K562 (cell line): ENCODE measurements at regions not wholly inside any gene's neighbourhood (a gene's known extent, or its start where the extent isn't known, plus 50 kb on each side); places are given as distances from the start of the nearest gene placed in this dataset.

Experiments used
- ATAC-seq: fragments of 200-7000 bp; cut with Tn5 transposase; 3 replicates; pipeline ENCODE4 v1.9.1; 2020; ENCODE audit warnings: moderate library complexity
- BruUV-seq: library from RNA; stranded (reverse); fragments of 400-500 nt; replicated peaks from 2 replicates; lab custom pipeline; 2021; lab: Mats Ljungman, UMichigan
- CTCF ChIA-PET: fragments of 300-600 bp; formaldehyde crosslinking; extraction: SDS; loops from one replicate; lab custom pipeline; 2021; ENCODE audit warnings: low intra/inter-chr PET ratio; lab: Yijun Ruan, JAX
- POLR2A ChIA-PET: fragments of 300-600, 350-650 bp; sonication (Branson Sonifier 250); formaldehyde crosslinking; extraction: SDS; loops from one replicate; lab custom pipeline; 2021; ENCODE audit warnings: antibody characterized with exemption, inconsistent platforms; lab: Yijun Ruan, JAX
- DNase-seq, 4 experiments: peaks; one replicate each; pipeline versions ENCODE4 v3.0.0 to v3.0.0-alpha.2; 2011 to 2018; ENCODE audit warnings: low spot score in 3 of 4, mixed read lengths in 3 of 4; ENCODE audit errors: extremely low read depth in 1 of 4
- FAIRE-seq: peaks from 2 replicates; lab custom pipeline; 2011; peaks lifted over from hg19 to GRCh38; lab: Jason Lieb, UNC
- H2AFZ ChIP-seq: 2 replicates; pipeline ENCODE4 v1.6.0; 2011; ENCODE audit warnings: low read depth, low read length, control low read depth, inconsistent platforms
- H3K27ac ChIP-seq: fragments of 200-600 bp; 3 replicates; pipeline ENCODE4 v1.8.0; 2011; ENCODE audit warnings: low read depth, mild to moderate bottlenecking, control low read depth, inconsistent platforms, low read length, moderate library complexity, mixed read lengths; ENCODE audit errors: extremely low read depth
- H3K27me3 ChIP-seq, 2 experiments: fragments of 300-600 bp in 1 of 2; 2 replicates in 1 of 2; 3 replicates in 1 of 2; pipeline versions ENCODE4 v1.6.0 to v1.8.0; 2011; ENCODE audit warnings: inconsistent platforms in 2 of 2, low read length in 2 of 2, mild to moderate bottlenecking in 1 of 2, mixed read lengths in 1 of 2, moderate library complexity in 1 of 2; ENCODE audit not compliant: control insufficient read depth in 2 of 2, insufficient read depth in 2 of 2
- H3K36me3 ChIP-seq: fragments of 300-600 bp; 3 replicates; pipeline ENCODE4 v1.8.0; 2011; ENCODE audit warnings: mild to moderate bottlenecking, low read length, inconsistent platforms; ENCODE audit not compliant: control insufficient read depth, insufficient read depth
- H3K4me1 ChIP-seq, 2 experiments: fragments of 200-600 bp in 1 of 2; replicated peaks in 1 of 2; 2 replicates in 1 of 2; 3 replicates in 1 of 2; pipeline versions ENCODE4 v1.5.1 to v1.8.0; 2011; ENCODE audit warnings: inconsistent platforms in 2 of 2, low read length in 2 of 2, mild to moderate bottlenecking in 1 of 2, mixed read lengths in 1 of 2, moderate library complexity in 1 of 2; ENCODE audit not compliant: control insufficient read depth in 2 of 2, insufficient read depth in 2 of 2
- H3K4me2 ChIP-seq: 2 replicates; pipeline ENCODE4 v1.6.1; 2011; ENCODE audit warnings: low read length, control low read depth, inconsistent platforms, mixed read lengths; ENCODE audit not compliant: insufficient read depth
- H3K4me3 ChIP-seq: fragments of 200-600 bp; sonication (generic), shearing (Covaris generic); 2 replicates; pipeline ENCODE4 v1.5.1; 2016; ENCODE audit warnings: control low read depth, inconsistent platforms
- H3K79me2 ChIP-seq: fragments of 200-600 bp; 3 replicates; pipeline ENCODE4 v1.8.0; 2011; ENCODE audit warnings: low read length, inconsistent platforms; ENCODE audit not compliant: control insufficient read depth, insufficient read depth
- H3K9ac ChIP-seq, 2 experiments: 2 replicates each; pipeline versions ENCODE4 v1.6.0 to v1.6.1; 2011; ENCODE audit warnings: low read depth in 2 of 2, low read length in 2 of 2, control low read depth in 1 of 2, inconsistent platforms in 1 of 2, mild to moderate bottlenecking in 1 of 2, mixed read lengths in 1 of 2; ENCODE audit not compliant: insufficient read depth in 1 of 2
- H3K9me1 ChIP-seq: one replicate; pipeline ENCODE4 v1.6.0; 2011; ENCODE audit warnings: inconsistent platforms, mild to moderate bottlenecking, low read length, moderate library complexity; ENCODE audit not compliant: control insufficient read depth, insufficient read depth
- H3K9me3 ChIP-seq: replicated peaks from 2 replicates; pipeline ENCODE4 v1.5.1; 2011; ENCODE audit warnings: low read depth, low read length, inconsistent platforms; ENCODE audit not compliant: control insufficient read depth, insufficient read depth
- H4K20me1 ChIP-seq: replicated peaks from 2 replicates; pipeline ENCODE4 v1.6.1; 2011; ENCODE audit warnings: low read length, inconsistent platforms, mixed read lengths; ENCODE audit not compliant: control insufficient read depth, insufficient read depth
- CBFB ChIP-seq: sonication (generic); formaldehyde crosslinking; IDR thresholded peaks from 2 replicates; pipeline ENCODE4 v1.4.0; 2020; ENCODE audit warnings: mild to moderate bottlenecking, missing genetic modification reagents
- CC2D1A ChIP-seq: fragments of 450-650 bp; IDR thresholded peaks from 2 replicates; pipeline ENCODE4 v1.6.1; 2017; ENCODE audit warnings: mild to moderate bottlenecking
- EHMT2 ChIP-seq: fragments of 450-650 bp; IDR thresholded peaks from 2 replicates; pipeline ENCODE4 v1.6.1; 2018; ENCODE audit warnings: antibody characterized with exemption
- MEIS2 ChIP-seq: fragments of 450-650 bp; IDR thresholded peaks from 2 replicates; pipeline ENCODE4 v1.6.1; 2014; ENCODE audit warnings: mild to moderate bottlenecking; ENCODE audit not compliant: partially characterized antibody
- NELFE ChIP-seq: IDR thresholded peaks from 2 replicates; pipeline ENCODE4 v1.6.1; 2011; ENCODE audit warnings: mild to moderate bottlenecking; ENCODE audit not compliant: insufficient read depth, insufficient read length
- PHF8 ChIP-seq: fragments of 200-600 bp; sonication (generic); IDR thresholded peaks from 2 replicates; pipeline ENCODE4 v1.6.1; 2012; ENCODE audit warnings: mixed run types, mild to moderate bottlenecking, inconsistent platforms, low read length, moderate library complexity, borderline replicate concordance
- PRPF4 ChIP-seq: fragments of 200-400 bp; formaldehyde crosslinking; IDR thresholded peaks from one replicate; pipeline ENCODE4 v1.6.1; 2017; ENCODE audit warnings: low read length, low read depth, mild to moderate bottlenecking; ENCODE audit not compliant: insufficient read depth, poor library complexity, severe bottlenecking
- RAD21 ChIP-seq, 2 experiments: fragments of 250-450 bp in 1 of 2; fragments of 450-650 bp in 1 of 2; sonication (Bioruptor Pico) in 1 of 2; formaldehyde crosslinking in 1 of 2; IDR thresholded peaks in 1 of 2; conservative IDR thresholded peaks in 1 of 2; 2 replicates each; pipeline versions ENCODE4 v1.4.0 to v1.8.0; 2020 to 2022; ENCODE audit warnings: mild to moderate bottlenecking in 2 of 2, moderate library complexity in 1 of 2
- SREBF1 ChIP-seq: fragments of 150-350 bp; IDR thresholded peaks from 2 replicates; pipeline ENCODE4 v1.6.1; 2014; ENCODE audit warnings: antibody characterized with exemption, low read depth, low read length, borderline replicate concordance
- ZBED1 ChIP-seq: IDR thresholded peaks from 2 replicates; pipeline ENCODE4 v1.6.1; 2014
- ZNF224 ChIP-seq: sonication (generic); formaldehyde crosslinking; IDR thresholded peaks from 2 replicates; pipeline ENCODE4 v1.8.0; 2022; ENCODE audit warnings: mild to moderate bottlenecking, missing genetic modification reagents
- ZNF408 ChIP-seq: fragments of 250-450 bp; sonication (Bioruptor Pico); IDR thresholded peaks from 2 replicates; pipeline ENCODE4 v1.4.0; 2020; ENCODE audit warnings: low read depth, mild to moderate bottlenecking, moderate library complexity
- WGBS: fragments of 100-300 bp; shearing (Covaris generic); methylation state at CpG from one replicate; pipeline ENCODE4 v1.1.6; 2016; ENCODE audit warnings: low coverage, mixed read lengths; ENCODE audit not compliant: insufficient coverage; ENCODE audit errors: missing lambda C conversion rate; 5-methylcytosine and 5-hydroxymethylcytosine counted together
- in situ Hi-C: fragments of 300-500 bp; cut with MboI; formaldehyde crosslinking; loops from 4 replicates; pipeline ENCODE4 v1.15.0; 2018; ENCODE audit warnings: inconsistent platforms, mixed read lengths
- intact Hi-C: fragments of 100-400 bp; cut with micrococcal nuclease; formaldehyde crosslinking; loops from 2 replicates; pipeline ENCODE4 v1.14.2; 2022
- TF ChIP-seq, protein P1 (sequence below): sonication (generic); formaldehyde crosslinking; IDR thresholded peaks from 2 replicates; pipeline ENCODE4 v1.8.0; 2022; ENCODE audit warnings: mild to moderate bottlenecking, missing genetic modification reagents
- TF ChIP-seq, protein P2 (sequence below): fragments of 450-650 bp; formaldehyde crosslinking; IDR thresholded peaks from 2 replicates; pipeline ENCODE4 v1.4.0; 2022; ENCODE audit warnings: missing genetic modification characterization
- TF ChIP-seq, protein P3 (sequence below): fragments of 450-650 bp; formaldehyde crosslinking; IDR thresholded peaks from 2 replicates; pipeline ENCODE4 v1.4.0; 2020; ENCODE audit warnings: mild to moderate bottlenecking, mixed read lengths

DNA sequence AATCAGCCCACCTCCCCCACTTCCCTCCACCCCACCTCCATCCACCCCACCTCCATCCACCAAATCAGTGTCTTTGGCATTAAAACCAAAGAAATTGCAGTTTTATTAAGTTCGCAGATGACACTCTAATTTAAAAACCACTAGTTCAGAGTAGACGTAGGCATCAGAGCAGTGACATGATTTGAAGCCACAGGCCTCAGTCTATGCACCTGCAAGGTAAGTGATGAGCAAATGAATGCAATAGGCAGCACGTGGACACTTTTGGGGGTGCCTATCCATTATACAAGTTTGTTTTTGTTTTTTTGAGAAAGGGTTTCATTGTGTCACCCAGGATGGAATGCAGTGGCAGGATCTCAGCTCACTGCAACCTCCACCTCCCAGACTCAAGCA lies 88.0 kb upstream of the TRIM2 start:
- no peaks in the 10 kb centered on the region for H3K9me1 ChIP-seq
- DNase-seq = no peak
- H3K9ac ChIP-seq = no peak overlapping the region
- intact Hi-C loops (no loop called here), in situ Hi-C loops (no loop called here)
- H3K4me1 ChIP-seq = no peaks in the 10 kb centered on the region; a peak in 1 of 5 replicates
- no peak for ATAC-seq
- no peaks in the 10 kb centered on the region for H3K79me2 ChIP-seq
- peaks cover 15 to 35% of the 10 kb centered on the region in 2 experiments for H3K27me3 ChIP-seq
- TF ChIP-seq MEIS2 (no peak), RAD21 (CRISPR knock-in tag; conservative IDR thresholded peaks at IDR 0.05 in 1 of 2, IDR thresholded peaks at IDR 0.05 in 1 of 2) (no peak), PRPF4 (no peak), EHMT2 (no peak), ZNF224 (no peak), SREBF1 (no peak), CC2D1A (no peak), NELFE (no peak), ZBED1 (no peak), CBFB (CRISPR knock-in tag) (no peak), ZNF408 (CRISPR knock-in tag) (no peak), PHF8 (no peak)
- TF ChIP-seq, protein P1, sequence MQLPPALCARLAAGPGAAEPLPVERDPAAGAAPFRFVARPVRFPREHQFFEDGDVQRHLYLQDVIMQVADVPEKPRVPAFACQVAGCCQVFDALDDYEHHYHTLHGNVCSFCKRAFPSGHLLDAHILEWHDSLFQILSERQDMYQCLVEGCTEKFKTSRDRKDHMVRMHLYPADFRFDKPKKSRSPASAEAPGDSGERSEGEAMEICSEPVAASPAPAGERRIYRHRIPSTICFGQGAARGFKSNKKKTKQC = no peak
- TF ChIP-seq, protein P2, sequence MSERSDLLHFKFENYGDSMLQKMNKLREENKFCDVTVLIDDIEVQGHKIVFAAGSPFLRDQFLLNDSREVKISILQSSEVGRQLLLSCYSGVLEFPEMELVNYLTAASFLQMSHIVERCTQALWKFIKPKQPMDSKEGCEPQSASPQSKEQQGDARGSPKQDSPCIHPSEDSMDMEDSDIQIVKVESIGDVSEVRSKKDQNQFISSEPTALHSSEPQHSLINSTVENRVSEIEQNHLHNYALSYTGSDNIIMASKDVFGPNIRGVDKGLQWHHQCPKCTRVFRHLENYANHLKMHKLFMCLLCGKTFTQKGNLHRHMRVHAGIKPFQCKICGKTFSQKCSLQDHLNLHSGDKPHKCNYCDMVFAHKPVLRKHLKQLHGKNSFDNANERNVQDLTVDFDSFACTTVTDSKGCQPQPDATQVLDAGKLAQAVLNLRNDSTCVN (CRISPR knock-in tag) = no peak
- TF ChIP-seq, protein P3, sequence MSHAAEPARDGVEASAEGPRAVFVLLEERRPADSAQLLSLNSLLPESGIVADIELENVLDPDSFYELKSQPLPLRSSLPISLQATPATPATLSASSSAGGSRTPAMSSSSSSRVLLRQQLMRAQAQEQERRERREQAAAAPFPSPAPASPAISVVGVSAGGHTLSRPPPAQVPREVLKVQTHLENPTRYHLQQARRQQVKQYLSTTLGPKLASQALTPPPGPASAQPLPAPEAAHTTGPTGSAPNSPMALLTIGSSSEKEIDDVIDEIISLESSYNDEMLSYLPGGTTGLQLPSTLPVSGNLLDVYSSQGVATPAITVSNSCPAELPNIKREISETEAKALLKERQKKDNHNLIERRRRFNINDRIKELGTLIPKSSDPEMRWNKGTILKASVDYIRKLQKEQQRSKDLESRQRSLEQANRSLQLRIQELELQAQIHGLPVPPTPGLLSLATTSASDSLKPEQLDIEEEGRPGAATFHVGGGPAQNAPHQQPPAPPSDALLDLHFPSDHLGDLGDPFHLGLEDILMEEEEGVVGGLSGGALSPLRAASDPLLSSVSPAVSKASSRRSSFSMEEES (CRISPR knock-in tag) = no peak
- no peak overlapping the region for H2AFZ ChIP-seq
- no peak overlapping the region for H3K27ac ChIP-seq
- H3K4me3 ChIP-seq = no peak overlapping the region
- POLR2A ChIA-PET = interaction anchor here (0.8 kb wide), 1 partner anchor 23 kb away, joined by 4 read pairs; no protein-coding TSS in a partner anchor
- H3K9me3 ChIP-seq = no peaks in the 10 kb centered on the region
- H4K20me1 ChIP-seq = no peaks in the 10 kb centered on the region
- FAIRE-seq = no peak
- CTCF ChIA-PET = interaction anchor here (0.6 kb wide), 1 partner anchor 228 kb away, joined by 3 read pairs; the partner anchor contains the start of gene MND1
- BruUV-seq = no TSS peak
- no peak overlapping the region for H3K4me2 ChIP-seq
- H3K36me3 ChIP-seq = no peaks in the 10 kb centered on the region
- 7% methylated on average over 3 of the region's 3 CpGs for WGBS
